GM18505 (cell line): ENCODE measurements at regions not wholly inside any gene's neighbourhood (a gene's known extent, or its start where the extent isn't known, plus 50 kb on each side); places are given as distances from the start of the nearest gene placed in this dataset.

Experiments used
- ATAC-seq: cut with Tn5 transposase; IDR thresholded peaks from one replicate; pipeline ENCODE4 v1.9.1; 2021; ENCODE audit not compliant: unreplicated experiment
- POLR2A ChIP-seq: IDR thresholded peaks from 4 replicates; pipeline ENCODE4 v1.6.1; 2011; ENCODE audit warnings: borderline replicate concordance; ENCODE audit not compliant: insufficient read depth, insufficient read length; ENCODE audit errors: extremely low read depth

DNA sequence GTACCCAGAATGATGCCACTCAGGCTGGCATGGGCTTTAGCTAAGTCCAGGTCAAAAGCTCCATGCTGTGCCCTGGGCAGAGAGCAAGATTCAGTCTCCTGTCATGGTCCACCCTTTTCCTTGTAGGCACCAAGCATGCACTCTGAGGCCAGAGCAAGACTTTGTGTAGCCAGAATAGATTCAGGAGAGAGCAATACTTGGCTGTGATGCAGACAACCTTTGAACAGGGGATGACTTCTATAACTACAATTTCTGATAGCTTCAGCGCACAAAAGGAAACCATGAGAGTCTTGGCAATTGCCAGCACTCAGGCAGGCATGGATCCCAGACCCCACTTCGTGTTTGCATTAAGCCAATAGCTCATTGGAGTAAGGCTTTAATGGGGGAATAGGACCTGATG lies 510.6 kb downstream of the RAB28 start:
- TF ChIP-seq POLR2A, result no peak
- no peak for ATAC-seq

DNA sequence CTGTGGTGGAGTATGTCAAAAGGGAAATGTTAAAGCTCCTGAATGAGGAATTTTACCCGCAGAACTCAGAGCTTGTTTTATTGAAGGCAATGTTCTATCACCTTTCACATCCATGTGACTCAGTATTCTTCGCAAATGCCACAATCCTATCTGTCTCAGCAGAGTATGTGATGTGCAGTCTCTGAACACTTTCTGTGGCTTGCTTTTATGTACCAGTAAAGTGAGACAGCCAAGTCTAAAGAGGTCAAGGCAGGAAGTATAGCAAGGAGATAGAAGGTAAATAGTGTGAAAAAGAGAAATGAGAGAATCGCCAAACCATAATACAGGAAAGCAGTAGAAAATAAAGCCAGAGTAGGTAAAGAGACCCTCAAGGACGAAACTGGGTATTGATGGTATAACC lies 515.8 kb downstream of the RAB28 start:
- ATAC-seq, result no peak
- no peak for TF ChIP-seq POLR2A

DNA sequence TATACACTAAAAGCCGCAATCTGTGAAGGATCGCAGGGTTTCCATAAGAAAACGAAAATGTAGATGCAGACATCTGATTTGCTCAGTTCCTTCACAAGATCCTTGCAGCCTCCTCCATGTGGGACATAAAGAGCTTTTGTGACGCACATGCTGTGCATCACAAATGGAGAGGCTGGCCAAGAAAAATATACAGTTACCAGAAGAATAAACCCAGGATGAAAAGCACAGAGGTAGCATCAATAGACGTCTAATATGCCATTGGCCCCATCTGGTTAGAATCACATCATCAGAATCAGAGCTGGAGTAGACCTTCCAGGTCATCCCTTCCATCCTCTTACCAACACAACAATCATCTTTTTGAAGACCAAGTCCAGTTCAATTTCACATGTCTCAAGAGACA lies 517.4 kb downstream of the RAB28 start:
- ATAC-seq, result no peak
- no peak for TF ChIP-seq POLR2A

GRCh38 chr4:12965334-12965733 lies 518.8 kb downstream of the RAB28 start:
- TF ChIP-seq POLR2A, result no peak
- no peak for ATAC-seq

GRCh38 chr4:12963912-12964311 lies 520.2 kb downstream of the RAB28 start:
- TF ChIP-seq POLR2A, result no peak

GRCh38 chr4:12963291-12963690 lies 520.8 kb downstream of the RAB28 start:
- no peak for TF ChIP-seq POLR2A
- ATAC-seq, result no peak

More at GRCh38 chr4:12963912-12964311, 520.2 kb downstream of the RAB28 start:
- ATAC-seq, result no peak

DNA sequence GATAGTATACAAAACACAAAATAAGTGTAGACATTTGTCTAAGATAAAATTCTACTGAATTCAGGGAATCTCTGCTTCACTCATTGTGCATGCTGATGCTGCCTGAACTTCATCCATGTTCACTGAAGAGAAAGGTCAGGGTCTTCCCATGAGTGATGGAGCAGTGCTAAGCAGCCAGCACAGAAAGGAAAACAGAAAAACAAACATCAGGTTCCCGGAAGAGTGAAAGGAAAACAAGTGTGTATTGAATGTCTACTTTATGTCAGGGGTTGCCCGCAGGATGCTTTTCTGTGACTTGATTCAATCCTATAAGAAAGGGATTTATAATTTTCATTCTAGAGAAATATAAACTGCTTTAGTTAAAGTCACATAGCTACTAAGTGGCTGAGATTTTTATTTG lies 522.4 kb downstream of the RAB28 start:
- no peak for ATAC-seq
- no peak for TF ChIP-seq POLR2A

DNA sequence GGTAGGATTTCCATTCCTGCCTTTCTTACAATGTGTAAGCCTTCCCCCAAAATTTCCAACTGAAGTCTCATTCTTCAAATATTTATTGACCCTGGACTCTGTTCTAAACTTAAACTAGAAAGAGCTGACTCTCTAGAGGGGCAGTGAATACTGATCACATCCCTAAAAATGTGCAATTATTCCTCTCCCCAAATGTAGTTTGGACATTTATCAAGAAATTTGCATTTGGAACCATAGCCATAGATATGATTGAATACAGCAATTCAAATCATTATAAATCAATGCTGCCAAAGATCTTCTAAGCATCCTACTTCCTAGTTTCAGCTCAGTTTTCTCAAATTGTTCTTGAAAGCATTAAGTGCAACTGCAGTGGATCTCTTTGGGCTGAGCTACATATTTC lies 525.7 kb downstream of the RAB28 start:
- no peak for ATAC-seq
- TF ChIP-seq POLR2A, result no peak

DNA sequence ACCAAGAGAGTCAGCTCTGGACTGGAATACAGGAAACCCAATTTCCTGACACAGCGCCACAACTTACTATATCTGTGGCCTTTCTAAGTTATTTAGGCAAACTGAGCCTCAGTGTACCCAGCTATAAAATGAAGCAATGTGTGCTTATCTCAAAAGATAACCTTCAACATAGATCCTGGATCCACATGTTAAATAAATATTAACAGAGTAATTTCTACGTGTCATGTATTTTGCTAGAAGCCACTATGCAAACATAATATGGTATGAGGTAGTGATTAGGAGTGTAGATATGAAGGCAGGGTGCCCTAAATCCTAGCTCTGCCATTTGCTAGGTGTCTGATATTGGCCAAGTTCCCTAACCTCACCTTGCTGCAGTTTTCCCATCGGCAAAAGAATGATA lies 527.0 kb downstream of the RAB28 start:
- ATAC-seq, result no peak
- no peak for TF ChIP-seq POLR2A

DNA sequence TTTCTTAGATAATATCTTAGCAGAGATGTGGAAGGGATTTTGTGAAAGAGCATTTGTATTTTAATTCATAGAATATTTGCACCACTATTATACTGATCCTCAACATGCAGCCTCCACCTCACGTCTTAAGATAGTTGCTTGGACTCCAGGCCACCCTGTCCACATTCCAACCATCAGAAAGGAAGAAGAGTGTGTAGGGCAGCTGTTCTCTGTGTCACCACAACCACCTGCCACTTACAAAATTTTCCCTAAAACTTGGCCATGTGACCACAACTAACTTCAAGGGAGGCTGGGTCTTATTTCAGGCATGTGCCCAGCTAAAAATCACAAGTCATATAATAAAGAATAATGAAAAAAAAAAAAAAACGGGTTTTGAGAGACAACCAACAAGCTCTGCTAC lies 528.1 kb downstream of the RAB28 start:
- TF ChIP-seq POLR2A, result no peak
- no peak for ATAC-seq

- ATAC-seq, result no peak
- TF ChIP-seq POLR2A, result no peak
Measured at GRCh38 chr4:12949719-12950490, 534.2 kb downstream of the RAB28 start.

DNA sequence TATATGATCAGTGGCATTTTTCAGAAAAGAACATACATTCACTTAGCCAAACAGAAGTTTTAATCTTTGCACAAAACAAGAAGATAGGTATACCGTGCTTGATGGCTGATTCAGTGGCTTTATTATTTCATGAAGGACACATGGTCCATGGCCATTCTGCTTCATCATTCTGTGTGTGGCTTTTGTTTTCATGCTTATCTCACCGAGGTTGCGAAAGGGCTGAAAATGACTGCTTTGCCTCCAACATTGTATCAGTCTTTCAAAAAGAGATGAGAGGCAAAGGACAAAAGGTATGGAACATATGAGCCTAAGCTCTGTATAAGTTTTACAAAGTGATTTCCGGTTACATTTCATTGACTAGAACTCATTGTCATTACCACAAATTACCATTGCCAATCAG lies 541.1 kb downstream of the RAB28 start:
- TF ChIP-seq POLR2A, result no peak
- no peak for ATAC-seq

- no peak for ATAC-seq
- TF ChIP-seq POLR2A, result no peak
Measured at GRCh38 chr4:12933760-12934221, 550.3 kb downstream of the RAB28 start.

DNA sequence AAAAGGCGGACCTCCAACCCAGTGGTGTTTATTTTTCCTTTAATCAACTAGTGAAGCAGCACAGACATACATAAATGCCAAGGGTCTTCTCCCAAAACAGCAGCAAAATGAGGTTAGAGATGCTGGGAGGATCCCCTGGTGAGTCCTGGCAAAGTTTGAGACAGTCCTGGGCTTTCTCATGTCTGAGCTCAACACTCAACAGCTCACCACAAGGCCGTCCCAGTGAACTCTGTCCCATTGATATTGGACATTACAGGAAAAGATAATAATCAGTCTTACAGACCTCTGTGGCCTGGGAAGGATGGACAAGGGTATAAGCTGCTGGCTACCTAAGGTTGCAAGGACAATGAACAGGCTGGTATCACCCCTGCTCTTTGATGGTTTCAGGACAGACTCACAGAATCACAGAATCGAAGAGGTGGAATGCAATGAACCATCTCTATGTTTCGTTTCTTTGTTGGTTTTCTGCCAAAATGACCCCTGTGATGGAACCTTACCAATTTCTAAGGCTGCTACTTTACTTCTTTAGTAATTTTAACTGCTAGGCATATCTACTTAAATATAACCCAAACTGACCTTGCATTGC lies 551.8 kb downstream of the RAB28 start:
- no peak for ATAC-seq
- TF ChIP-seq POLR2A, result no peak
